Progenitor cell of endocrine pancreas (in vitro differentiated cells): ENCODE measurements at regions not wholly inside any gene's neighbourhood (a gene's known extent, or its start where the extent isn't known, plus 50 kb on each side); places are given as distances from the start of the nearest gene placed in this dataset.

Experiments used
- DNase-seq: peaks from one replicate; pipeline ENCODE4 v3.0.0; 2021; ENCODE audit warnings: low spot score; ENCODE audit not compliant: unreplicated experiment
- H3K27ac Mint-ChIP-seq: 2 replicates; pipeline ENCODE4 v1.8.0; 2021; ENCODE audit warnings: mild to moderate bottlenecking, moderate library complexity, mixed read lengths
- H3K27me3 Mint-ChIP-seq: 2 replicates; pipeline ENCODE4 v1.8.0; 2021; ENCODE audit warnings: mixed read lengths
- H3K36me3 Mint-ChIP-seq: 2 replicates; pipeline ENCODE4 v1.8.0; 2022; ENCODE audit warnings: mixed read lengths; ENCODE audit not compliant: insufficient read depth
- H3K4me1 Mint-ChIP-seq: 2 replicates; pipeline ENCODE4 v1.8.0; 2021; ENCODE audit warnings: low read depth, mixed read lengths
- H3K4me3 Mint-ChIP-seq: 2 replicates; pipeline ENCODE4 v1.8.0; 2021; ENCODE audit warnings: low read depth, mild to moderate bottlenecking, moderate library complexity, mixed read lengths
- H3K9me3 Mint-ChIP-seq: 2 replicates; pipeline ENCODE4 v1.8.0; 2021; ENCODE audit warnings: low read depth, mixed read lengths
- CTCF ChIP-seq: fragments of 200-600 bp; sonication (generic); IDR thresholded peaks from one replicate; pipeline ENCODE4 v1.5.0; 2021; ENCODE audit warnings: antibody characterized with exemption, mild to moderate bottlenecking; ENCODE audit not compliant: unreplicated experiment

DNA sequence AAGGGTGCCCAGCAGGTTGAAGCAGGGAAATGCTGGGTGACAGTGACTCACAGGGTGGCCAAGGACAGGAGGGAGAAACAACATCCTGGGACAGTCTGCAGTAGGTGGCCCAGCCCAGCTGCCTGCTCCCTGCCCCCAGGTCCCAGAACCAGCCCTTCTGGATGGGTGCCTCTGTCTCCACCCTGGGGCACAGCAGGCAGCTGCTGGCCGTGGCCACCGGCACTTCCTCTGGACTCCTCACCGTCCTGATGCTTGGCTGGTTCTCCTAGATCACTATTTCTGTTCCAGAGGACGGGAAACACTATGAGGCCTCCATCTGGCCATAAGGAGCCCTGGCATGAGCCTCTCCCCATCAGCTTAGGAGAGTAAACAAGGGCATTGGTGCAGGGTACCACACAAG is 258.9 kb downstream of the XXYLT1 start:
- no peaks in the 10 kb centered on the region for H3K4me1 Mint-ChIP-seq
- no peak overlapping the region for H3K4me3 Mint-ChIP-seq
- TF ChIP-seq CTCF: no peak
- H3K36me3 Mint-ChIP-seq: no peaks in the 10 kb centered on the region
- H3K27ac Mint-ChIP-seq: no peak overlapping the region
- H3K27me3 Mint-ChIP-seq: peaks cover 20% of the 10 kb centered on the region
- DNase-seq: no peak
- peaks cover 7% of the 10 kb centered on the region for H3K9me3 Mint-ChIP-seq

DNA sequence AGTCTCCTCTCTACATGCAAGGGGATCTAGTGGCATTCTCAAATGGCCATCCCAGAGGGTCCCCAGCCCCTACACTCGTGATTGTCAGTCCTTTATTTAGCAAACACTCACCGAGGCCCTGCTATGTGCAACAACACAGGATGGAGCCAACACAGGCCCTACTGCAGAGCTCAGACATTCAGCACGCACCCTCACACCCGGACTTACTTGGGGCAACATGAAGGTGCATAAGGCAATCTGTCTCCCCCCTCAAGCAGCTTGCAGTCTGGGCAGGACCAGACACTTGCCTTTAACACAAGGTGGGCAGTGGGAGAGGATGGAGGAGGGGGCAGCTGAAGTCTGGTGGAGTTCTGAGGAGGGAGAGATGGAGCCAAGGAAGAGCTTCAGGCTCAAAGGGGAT is 258.4 kb downstream of the XXYLT1 start:
- H3K27me3 Mint-ChIP-seq: peaks cover 20% of the 10 kb centered on the region
- no peak for DNase-seq
- no peaks in the 10 kb centered on the region for H3K4me1 Mint-ChIP-seq
- H3K36me3 Mint-ChIP-seq: no peaks in the 10 kb centered on the region
- no peak overlapping the region for H3K4me3 Mint-ChIP-seq
- TF ChIP-seq CTCF: no peak
- peaks cover 7% of the 10 kb centered on the region for H3K9me3 Mint-ChIP-seq
- no peak overlapping the region for H3K27ac Mint-ChIP-seq

- Mint-ChIP-seq H3K4me3 (no peak overlapping the region), H3K36me3 (no peaks in the 10 kb centered on the region), H3K9me3 (peaks cover 7% of the 10 kb centered on the region), H3K27me3 (peaks cover 21% of the 10 kb centered on the region), H3K4me1 (no peaks in the 10 kb centered on the region), H3K27ac (no peak overlapping the region)
- DNase-seq: no peak
- no peak for TF ChIP-seq CTCF
These were observed 257.3 kb downstream of the XXYLT1 start for GRCh38 chr3:195013411-195014361.

- Mint-ChIP-seq H3K4me1 (no peaks in the 10 kb centered on the region), H3K27ac (no peak overlapping the region)
These were observed 255.9 kb downstream of the XXYLT1 start for GRCh38 chr3:195015021-195015420.

DNA sequence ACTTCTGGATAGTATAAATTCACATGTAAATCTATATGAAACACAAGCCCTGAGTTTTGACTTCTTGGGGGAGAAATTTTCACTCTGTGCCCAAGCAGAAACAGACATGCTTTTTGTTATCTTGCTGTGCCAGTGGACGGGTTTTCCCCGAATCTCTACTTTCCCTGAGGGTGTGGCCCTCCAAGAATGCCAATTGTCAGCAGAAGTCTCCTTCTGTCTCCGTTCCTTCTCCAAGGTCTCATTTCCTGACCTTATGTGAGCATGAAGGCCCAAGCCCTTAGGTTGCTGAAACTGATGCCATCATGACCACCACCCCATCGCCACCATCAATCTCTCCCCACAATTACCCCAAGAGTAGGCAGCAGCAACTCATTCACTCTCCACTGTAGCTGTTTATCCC is 253.8 kb downstream of the XXYLT1 start:
- Mint-ChIP-seq H3K36me3 (no peaks in the 10 kb centered on the region), H3K4me1 (no peaks in the 10 kb centered on the region)

More at GRCh38 chr3:195015021-195015420, 255.9 kb downstream of the XXYLT1 start:
- Mint-ChIP-seq H3K36me3 (no peaks in the 10 kb centered on the region), H3K4me3 (no peak overlapping the region), H3K9me3 (peaks cover 1% of the 10 kb centered on the region), H3K27me3 (peaks cover 30% of the 10 kb centered on the region)
- TF ChIP-seq CTCF: no peak
- DNase-seq: no peak

More for the DNA sequence above, 253.8 kb downstream of the XXYLT1 start:
- no peak overlapping the region for H3K27ac Mint-ChIP-seq
- DNase-seq: no peak
- no peak overlapping the region for H3K4me3 Mint-ChIP-seq
- peaks cover 43% of the 10 kb centered on the region for H3K27me3 Mint-ChIP-seq
- TF ChIP-seq CTCF: no peak
- H3K9me3 Mint-ChIP-seq: no peaks in the 10 kb centered on the region
